PC-9 (cell line): ENCODE measurements at regions not wholly inside any gene's neighbourhood (a gene's known extent, or its start where the extent isn't known, plus 50 kb on each side); places are given as distances from the start of the nearest gene placed in this dataset.

ENCODE experiments used
- CTCF ChIP-seq: fragments of 200-600 bp; sonication (generic); conservative IDR thresholded peaks from 2 replicates; pipeline ENCODE4 v1.6.1; 2017; ENCODE audit warnings: mixed run types, antibody characterized with exemption, mild to moderate bottlenecking, moderate library complexity
- EZH2 ChIP-seq: fragments of 200-600 bp; sonication (generic); IDR thresholded peaks from 2 replicates; pipeline ENCODE4 v1.8.0; 2017; ENCODE audit warnings: antibody characterized with exemption, low read depth

GRCh38 chr5:87119588-87119987 lies 148.1 kb upstream of the RASA1 start:
- TF ChIP-seq CTCF = no peak
- no peak for TF ChIP-seq EZH2
